ENCODE measurements at regions not wholly inside any gene's neighbourhood (a gene's known extent, or its start where the extent isn't known, plus 50 kb on each side); places are given as distances from the start of the nearest gene placed in this dataset.

DNA sequence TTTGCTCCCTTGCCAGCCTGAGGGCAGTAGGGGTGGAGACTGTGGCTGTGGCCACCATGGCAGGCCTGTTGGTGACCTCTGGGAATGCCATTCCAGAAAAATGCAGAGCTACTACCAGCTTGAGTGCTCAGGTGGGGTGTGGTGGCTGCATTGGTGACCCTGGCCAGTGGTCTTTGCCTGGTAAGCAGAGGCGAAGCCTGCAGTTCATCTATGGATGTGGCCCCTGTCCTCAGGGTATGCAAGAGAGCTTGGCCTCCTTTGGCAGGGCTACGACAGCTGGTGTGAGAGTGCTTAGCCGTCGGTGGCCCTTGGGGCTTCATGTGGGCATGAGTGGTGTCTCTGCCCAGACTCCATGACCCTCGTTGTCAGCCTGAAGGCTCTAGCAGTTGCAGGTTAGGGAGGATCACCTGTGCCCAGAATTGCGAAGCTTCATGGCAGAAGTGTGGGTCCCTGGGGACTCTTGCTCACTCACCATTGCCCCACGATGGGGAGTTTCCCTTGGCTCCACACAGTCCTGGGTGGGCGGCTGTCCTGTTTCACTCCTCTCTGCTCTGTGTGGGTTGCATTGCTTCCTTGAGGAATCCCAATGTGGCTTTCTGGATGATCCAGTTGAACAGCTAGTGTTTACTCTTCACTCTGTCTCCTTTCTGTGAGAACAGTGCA is 117.9 kb upstream of the CDH12 start:
- no peak for DNase-seq

DNA sequence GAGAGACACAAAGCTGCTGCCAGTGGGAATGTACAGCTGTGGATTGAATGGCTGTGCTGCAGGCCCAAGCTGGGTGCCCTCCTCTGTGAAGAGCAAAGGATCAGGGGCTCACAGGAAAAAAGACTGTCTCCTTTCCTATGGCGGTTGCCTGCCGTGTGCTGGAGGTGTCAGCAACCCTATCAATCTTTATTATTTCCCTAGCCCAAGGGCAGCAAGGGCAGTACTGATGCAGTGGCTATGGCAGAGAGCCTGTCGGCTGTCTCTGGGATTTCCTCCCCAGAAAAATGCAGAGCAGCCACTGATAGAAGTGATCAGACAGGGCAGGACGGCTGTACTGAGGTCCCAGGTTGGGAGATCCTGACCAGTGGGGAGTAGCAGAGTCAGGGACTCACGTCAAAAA is 117.3 kb upstream of the CDH12 start:
- DNase-seq: no peak

DNA sequence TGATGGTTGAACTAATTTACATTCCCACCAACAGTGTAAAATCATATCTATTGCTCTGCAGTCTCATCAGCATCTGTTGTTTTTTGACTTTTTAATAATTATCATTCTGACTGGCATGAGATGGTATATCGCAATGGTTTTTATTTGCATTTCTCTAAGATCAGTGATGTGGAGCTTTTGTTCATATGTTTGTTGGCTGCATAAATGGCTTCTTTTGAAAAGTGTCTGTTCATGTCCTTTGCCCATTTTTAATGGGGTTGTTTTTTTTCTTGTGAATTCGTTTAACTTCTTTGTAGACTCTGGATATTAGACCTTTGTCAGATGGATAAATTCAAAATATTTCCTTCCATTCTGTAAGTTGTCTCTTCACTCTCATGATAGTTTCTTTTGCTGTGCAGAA is 115.2 kb upstream of the CDH12 start:
- DNase-seq: no peak

DNA sequence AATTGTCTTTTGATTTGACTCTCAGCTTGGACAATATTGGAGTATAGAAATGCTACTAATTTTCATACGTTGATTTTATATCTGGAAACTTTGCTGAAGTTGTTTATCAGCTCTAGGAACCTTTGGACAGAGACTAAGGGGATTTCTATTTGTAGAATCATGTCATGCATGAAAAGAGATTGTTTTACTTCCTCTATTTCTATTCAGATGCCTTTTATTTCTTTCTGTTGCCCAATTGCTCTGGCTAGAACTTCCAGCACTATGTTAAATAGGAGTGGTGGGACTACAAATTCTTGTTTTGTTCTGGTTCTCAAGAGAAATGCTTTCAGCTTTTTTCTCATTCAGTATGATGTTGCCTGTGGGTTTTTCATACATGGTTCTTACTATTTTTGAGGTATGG is 112.8 kb upstream of the CDH12 start:
- DNase-seq: no peak

DNA sequence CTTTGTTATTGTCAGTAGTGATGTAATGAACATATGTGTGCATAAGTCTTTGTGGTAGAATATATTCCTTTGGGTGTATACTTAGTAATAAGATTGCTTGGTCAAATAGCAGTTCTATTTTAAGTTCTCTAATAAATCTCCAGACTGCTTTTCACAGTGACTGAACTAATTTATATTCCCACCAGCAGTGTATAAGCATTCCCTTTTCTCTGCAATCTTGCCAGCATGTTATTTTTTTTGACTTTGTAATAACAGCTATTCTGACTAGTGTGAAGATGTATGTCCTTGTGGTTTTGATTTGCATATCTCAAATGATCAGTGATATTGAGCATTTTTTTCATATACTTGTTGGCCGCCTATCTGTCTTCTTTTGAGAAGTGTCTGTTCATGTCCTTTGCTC is 111.5 kb upstream of the CDH12 start:
- DNase-seq: no peak

DNA sequence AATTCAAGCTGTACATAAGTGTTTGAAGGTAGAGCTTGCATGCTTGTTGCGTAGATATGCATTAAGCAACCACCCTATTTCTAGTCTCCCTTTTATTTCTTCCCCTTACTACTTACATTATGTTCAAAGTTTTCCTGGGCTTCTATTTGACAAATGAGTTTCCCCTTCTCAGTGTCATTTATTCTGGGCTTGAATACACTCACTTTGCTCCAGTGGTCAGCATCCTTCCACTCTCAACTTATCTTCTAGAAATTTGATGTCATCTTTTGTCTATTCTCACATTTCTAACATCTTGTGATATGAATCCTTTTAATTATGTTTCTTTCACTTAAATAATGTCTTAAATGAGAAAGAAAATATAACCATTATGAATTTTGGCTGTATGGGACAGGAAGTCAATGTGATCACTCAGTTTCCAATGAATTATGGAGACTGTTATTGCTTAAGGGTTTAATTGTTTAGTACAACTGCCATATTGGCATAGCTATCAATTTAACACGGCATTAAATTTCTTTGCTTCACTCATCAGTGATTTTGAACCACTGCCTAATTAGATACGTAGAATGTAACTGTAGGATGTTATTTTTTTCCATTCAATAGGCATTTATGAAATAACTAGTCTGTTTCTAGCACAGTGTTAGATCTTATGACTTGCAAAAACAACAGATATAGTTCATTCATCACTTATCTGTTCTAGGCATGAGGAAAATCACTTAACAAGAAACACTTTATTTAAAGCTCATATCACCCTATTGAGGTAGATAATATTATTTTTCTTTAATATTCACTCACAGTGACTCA is 105.5 kb upstream of the CDH12 start:
- DNase-seq: no peak

DNA sequence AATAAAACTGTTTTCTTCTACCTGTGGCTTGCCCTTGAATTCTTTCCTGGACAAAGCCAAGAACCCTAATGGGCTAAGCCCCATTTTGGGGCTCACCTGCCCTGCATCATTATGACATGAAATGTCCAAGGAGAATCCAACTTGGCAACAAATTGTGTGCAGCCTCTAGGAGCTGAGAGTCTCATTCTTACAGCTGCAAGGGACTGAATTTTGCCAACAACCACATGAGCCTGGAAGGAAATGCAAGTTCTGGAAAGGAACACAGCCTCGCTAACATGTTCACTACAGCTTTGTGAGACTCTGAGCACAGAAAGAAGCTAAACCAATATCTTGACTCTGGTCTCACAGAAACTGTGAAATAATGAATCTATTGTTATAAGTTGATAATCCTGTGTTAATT is 94.8 kb upstream of the CDH12 start:
- no peak for DNase-seq

DNA sequence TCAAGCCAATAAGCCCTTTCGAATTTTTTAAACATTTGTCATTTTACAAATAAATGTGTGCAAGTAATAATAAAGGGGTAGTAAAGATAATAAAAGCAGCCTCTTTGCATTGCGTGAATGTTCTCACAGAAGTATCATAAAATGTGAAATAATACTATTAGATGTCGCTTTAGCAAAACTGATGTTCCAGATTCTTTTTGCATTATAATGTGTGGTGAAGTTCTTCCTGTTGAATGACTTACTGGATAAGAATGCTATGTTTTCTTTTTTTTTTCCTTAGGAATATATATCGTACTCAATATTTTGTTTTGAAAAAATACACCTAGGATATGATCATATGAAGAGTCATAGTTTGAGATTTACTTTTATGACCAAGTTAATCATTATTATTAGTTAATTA is 85.2 kb upstream of the CDH12 start:
- DNase-seq: no peak

DNA sequence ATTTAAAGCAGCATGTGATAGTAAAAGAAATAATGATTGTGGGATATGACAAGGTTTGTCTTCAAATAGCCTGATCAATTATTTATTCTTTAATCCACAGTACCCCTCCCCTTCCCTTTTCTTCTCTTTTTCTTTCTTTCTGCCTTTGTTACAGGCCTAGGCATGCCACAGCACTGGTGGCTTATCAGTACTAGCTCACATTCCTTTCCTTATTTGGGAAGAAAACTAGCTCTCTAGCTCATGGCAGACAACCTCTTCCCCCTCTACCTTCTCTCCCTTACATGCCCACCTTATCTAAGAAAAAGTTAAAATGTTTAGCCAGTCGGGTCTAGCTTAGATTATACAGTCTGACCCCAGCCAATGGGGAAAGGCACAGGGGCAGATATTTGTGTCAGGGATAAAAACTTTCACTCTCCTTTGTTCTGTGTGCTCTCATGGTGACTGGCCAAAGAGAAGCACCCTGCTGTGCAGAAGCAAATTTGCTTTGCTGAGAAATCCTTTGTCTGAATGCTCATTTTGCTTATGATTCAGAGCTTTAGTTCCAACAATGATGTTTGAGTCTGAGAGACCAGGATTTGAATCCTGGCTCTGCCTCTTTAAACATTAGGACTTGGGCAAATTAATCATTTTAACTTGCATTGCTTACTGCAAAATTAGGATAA is 75.8 kb upstream of the CDH12 start:
- DNase-seq: no peak

DNA sequence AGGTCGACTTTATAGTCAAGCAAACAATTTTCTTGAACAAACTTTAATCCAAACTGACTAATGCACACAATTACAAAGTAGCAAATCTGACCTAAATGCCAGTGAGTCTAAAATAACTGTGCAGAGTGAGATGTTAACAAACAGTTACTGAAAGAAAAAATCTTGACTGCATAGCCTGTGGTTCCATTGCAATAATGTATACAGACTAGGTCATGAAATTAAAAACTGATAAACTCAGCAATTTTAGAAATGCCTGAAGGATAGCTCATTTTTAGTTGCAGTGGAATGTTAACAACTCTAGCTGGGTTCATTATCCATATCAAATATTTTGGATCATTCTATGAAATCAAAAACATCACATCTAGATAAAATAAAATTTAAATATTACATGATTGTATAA is 73.4 kb upstream of the CDH12 start:
- no peak for DNase-seq

DNA sequence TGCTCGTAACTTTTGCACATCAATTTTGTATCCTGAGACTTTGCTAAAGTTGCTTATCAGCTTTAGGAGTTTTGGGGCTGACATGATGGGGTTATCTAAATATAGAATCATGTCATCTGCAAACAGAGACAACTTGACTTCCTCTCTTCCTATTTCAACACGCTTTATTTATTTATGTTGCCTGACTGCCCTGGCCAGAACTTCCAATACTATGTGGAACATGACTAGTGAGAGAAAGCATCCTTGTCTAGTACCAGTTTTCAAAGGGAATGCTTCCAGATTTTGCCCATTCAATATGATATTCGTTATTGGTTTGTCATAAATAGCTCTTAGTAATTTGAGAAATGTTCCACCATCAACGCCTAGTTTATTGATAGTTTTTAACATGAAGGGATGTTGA is 65.4 kb upstream of the CDH12 start:
- DNase-seq: no peak

DNA sequence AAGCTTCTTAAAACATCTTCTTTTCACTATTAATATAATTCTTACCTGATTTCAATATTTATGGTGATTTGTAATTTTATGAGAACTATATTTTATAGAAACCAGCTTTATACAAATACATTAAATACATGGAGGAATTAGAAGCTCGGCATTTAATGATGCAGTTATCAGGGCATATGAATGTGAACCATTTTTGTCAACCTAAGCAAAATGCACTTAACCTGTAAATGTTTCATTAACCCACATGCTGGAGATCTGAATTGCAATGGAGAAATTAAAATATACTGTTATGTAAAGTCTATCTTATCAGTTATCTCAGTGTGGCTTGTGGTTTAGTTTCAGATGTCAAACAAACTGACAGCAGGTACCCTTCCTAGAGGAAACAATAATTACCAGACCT is 63.2 kb upstream of the CDH12 start:
- DNase-seq: no peak

DNA sequence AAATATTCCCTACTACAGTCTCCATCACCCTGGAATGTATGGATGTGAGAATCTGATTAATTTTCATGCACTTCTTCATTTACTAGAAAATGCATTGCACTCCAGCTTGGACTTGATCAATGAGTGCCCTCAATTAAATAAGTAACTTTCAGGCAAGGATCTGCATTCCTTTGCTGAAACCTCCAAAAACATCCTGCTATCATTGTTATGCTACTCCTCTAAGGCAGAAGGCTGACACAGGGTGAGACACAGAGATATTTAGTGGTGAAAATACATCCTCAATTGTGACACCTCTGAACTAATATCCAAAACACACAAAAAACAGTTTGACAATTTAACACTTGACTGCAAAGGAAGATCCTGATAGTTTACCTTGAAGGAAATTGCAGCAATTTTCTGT is 57.9 kb upstream of the CDH12 start:
- no peak for DNase-seq

DNA sequence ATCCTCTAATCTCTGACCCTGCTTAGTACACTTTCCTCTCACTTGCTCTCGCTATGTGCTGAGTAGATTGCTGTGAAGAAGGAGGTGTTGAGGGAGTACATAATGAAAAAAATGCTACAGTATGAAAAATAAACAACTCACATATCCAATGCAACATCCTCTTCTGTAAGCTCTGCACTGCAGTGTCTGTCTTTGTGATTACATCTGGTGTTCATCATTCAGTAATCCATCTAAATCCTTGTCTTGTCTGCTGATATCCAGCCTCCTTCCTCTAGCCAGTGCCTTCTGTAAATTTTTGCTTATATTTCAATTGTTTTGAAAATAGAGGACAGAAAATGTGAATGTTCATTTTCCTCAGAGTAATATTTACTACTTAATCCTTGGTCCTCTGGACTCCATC is 57.4 kb upstream of the CDH12 start:
- DNase-seq: peak; percentile 4

DNA sequence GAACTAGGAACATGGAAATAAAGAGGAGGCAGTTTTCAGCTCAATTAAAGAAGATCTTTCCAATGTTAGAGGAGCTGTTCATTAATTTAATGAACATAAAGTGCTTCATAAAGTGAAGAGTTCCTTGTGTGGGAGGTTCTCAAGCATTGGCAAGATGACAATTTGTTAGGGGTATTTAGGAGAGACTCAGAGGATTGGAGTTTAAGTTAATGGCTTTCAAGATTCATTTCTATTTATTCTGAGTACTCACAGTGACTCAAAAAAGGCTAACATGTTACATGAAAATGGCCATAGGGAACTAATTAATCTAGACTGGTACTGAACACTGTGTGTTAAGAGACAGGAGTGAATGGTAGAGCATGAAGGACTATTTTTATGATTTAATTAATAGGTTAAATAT is 55.4 kb upstream of the CDH12 start:
- DNase-seq: no peak

DNA sequence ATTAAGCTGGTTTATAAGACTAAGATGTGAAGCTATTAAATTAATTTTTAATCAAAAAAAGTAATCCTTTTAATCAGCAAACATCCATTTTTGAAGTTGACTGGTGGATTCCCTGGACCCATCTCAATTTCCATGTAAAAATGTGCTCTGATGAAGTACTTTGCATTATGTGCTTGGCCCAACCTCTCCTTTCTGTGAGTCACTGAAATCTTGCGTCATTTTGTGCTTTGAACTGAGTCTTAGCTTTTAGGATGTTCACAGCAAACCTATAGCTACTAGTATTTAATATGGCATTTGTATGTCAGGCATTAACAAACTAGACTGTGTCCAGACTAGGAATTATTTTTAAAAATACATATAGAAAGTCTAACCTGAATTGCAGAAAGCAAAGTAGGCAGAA is 55.0 kb upstream of the CDH12 start:
- DNase-seq: no peak

Measured in NCI-H82 (cell line).